IMR-90 (cell line): ENCODE measurements at regions not wholly inside any gene's neighbourhood (a gene's known extent, or its start where the extent isn't known, plus 50 kb on each side); places are given as distances from the start of the nearest gene placed in this dataset.

ENCODE experiments used
- ATAC-seq: fragments of 200-7000 bp; cut with Tn5 transposase; 2 replicates; pipeline ENCODE4 v1.9.1; 2020; ENCODE audit warnings: low read depth, mild to moderate bottlenecking, moderate library complexity
- BruUV-seq: library from RNA; stranded (reverse); fragments of 400-500 nt; replicated peaks from 2 replicates; lab custom pipeline; 2021; lab: Mats Ljungman, UMichigan
- CTCF ChIA-PET: fragments of 300-600 bp; formaldehyde crosslinking; extraction: SDS; loops from one replicate; lab custom pipeline; 2021; ENCODE audit warnings: antibody characterized with exemption; lab: Yijun Ruan, JAX
- POLR2A ChIA-PET: fragments of 300-600 bp; sonication (Branson Sonifier 250); formaldehyde crosslinking; loops from one replicate; lab custom pipeline; 2022; ENCODE audit warnings: antibody characterized with exemption; ENCODE audit not compliant: unreplicated experiment; lab: Charles Lee
- DNase-seq: peaks from one replicate; pipeline ENCODE4 v3.0.0; 2013
- H2AFZ ChIP-seq: replicated peaks from 2 replicates; pipeline ENCODE3; 2013; ENCODE audit warnings: low read length, mild to moderate bottlenecking; ENCODE audit not compliant: poor library complexity
- H2AK5ac ChIP-seq: 2 replicates; pipeline ENCODE4 v1.6.1; 2013; ENCODE audit warnings: low read depth, low read length, inconsistent platforms
- H2AK9ac ChIP-seq: replicated peaks from 2 replicates; pipeline ENCODE3; 2013; ENCODE audit warnings: mild to moderate bottlenecking, low read depth, low read length, moderate library complexity; ENCODE audit not compliant: poor library complexity
- H2BK120ac ChIP-seq: 2 replicates; pipeline ENCODE4 v1.6.1; 2013; ENCODE audit warnings: low read depth, low read length, inconsistent platforms
- H2BK15ac ChIP-seq: 3 replicates; pipeline ENCODE4 v1.6.1; 2013; ENCODE audit warnings: low read depth, low read length, inconsistent platforms
- H2BK20ac ChIP-seq: 2 replicates; pipeline ENCODE4 v1.6.1; 2013; ENCODE audit warnings: low read depth, mild to moderate bottlenecking, inconsistent platforms, low read length, moderate library complexity
- H2BK5ac ChIP-seq: 2 replicates; pipeline ENCODE4 v1.6.1; 2013; ENCODE audit warnings: mild to moderate bottlenecking, low read depth, low read length, inconsistent platforms; ENCODE audit not compliant: poor library complexity, severe bottlenecking
- H3K14ac ChIP-seq: replicated peaks from 2 replicates; pipeline ENCODE4 v1.6.1; 2013; ENCODE audit warnings: low read depth, low read length, inconsistent platforms
- H3K18ac ChIP-seq: 2 replicates; pipeline ENCODE4 v1.6.1; 2013; ENCODE audit warnings: low read depth, low read length, control low read depth
- H3K23ac ChIP-seq: 2 replicates; pipeline ENCODE4 v1.6.1; 2013; ENCODE audit warnings: low read depth, low read length, inconsistent platforms
- H3K27ac ChIP-seq: 2 replicates; pipeline ENCODE4 v1.5.1; 2013; ENCODE audit warnings: mild to moderate bottlenecking, control low read depth, low read length; ENCODE audit not compliant: insufficient read depth
- H3K27me3 ChIP-seq: 2 replicates; pipeline ENCODE4 v1.6.1; 2013; ENCODE audit warnings: low read length; ENCODE audit not compliant: control insufficient read depth, insufficient read depth
- H3K36me3 ChIP-seq: 2 replicates; pipeline ENCODE4 v1.6.1; 2013; ENCODE audit warnings: low read length, mixed read lengths; ENCODE audit not compliant: control insufficient read depth, insufficient read depth
- H3K4ac ChIP-seq: 2 replicates; pipeline ENCODE4 v1.6.1; 2013; ENCODE audit warnings: low read depth, low read length, inconsistent platforms
- H3K4me1 ChIP-seq: 2 replicates; pipeline ENCODE4 v1.6.1; 2013; ENCODE audit warnings: low read length, mixed read lengths; ENCODE audit not compliant: control insufficient read depth, insufficient read depth
- H3K4me2 ChIP-seq: 2 replicates; pipeline ENCODE4 v1.6.1; 2013; ENCODE audit warnings: low read depth, mild to moderate bottlenecking, control low read depth, low read length, moderate library complexity
- H3K4me3 ChIP-seq: 2 replicates; pipeline ENCODE4 v1.5.1; 2013; ENCODE audit warnings: low read depth, mild to moderate bottlenecking, control low read depth, low read length, moderate library complexity; ENCODE audit not compliant: insufficient read depth
- H3K56ac ChIP-seq: 2 replicates; pipeline ENCODE4 v1.6.1; 2013; ENCODE audit warnings: low read length, inconsistent platforms; ENCODE audit not compliant: insufficient read depth; ENCODE audit errors: extremely low read depth
- H3K79me1 ChIP-seq, 2 experiments: 2 replicates each; pipeline ENCODE4 v1.6.1; 2013; ENCODE audit warnings: low read length in 2 of 2, inconsistent platforms in 1 of 2, low read depth in 1 of 2
- H3K9ac ChIP-seq: 2 replicates; pipeline ENCODE4 v1.6.1; 2013; ENCODE audit warnings: low read depth, low read length, control low read depth
- H3K9me1 ChIP-seq: 2 replicates; pipeline ENCODE4 v1.6.1; 2013; ENCODE audit warnings: low read length, inconsistent platforms; ENCODE audit not compliant: insufficient read depth
- H3K9me3 ChIP-seq: 2 replicates; pipeline ENCODE4 v1.6.1; 2013; ENCODE audit warnings: low read length; ENCODE audit not compliant: control insufficient read depth, insufficient read depth
- H4K20me1 ChIP-seq: 2 replicates; pipeline ENCODE4 v1.6.1; 2013; ENCODE audit warnings: low read length, inconsistent platforms; ENCODE audit not compliant: insufficient read depth
- H4K5ac ChIP-seq: 2 replicates; pipeline ENCODE4 v1.6.1; 2013; ENCODE audit warnings: mild to moderate bottlenecking, low read depth, low read length, control low read depth
- H4K8ac ChIP-seq, 2 experiments: 2 replicates each; pipeline ENCODE4 v1.6.1; 2013; ENCODE audit warnings: low read depth in 2 of 2, low read length in 2 of 2, control low read depth in 1 of 2, inconsistent platforms in 1 of 2
- H4K91ac ChIP-seq: 2 replicates; pipeline ENCODE4 v1.6.1; 2013; ENCODE audit warnings: low read depth, low read length, inconsistent platforms; ENCODE audit not compliant: insufficient read depth
- MAFK ChIP-seq: IDR thresholded peaks from 2 replicates; pipeline ENCODE4 v1.6.1; 2012; ENCODE audit warnings: low read depth, low read length, improper control_type of control experiment
- NFE2L2 ChIP-seq: fragments of 150-350 bp; IDR thresholded peaks from 2 replicates; pipeline ENCODE4 v1.6.1; 2016; ENCODE audit warnings: low read depth, mild to moderate bottlenecking, low read length
- POLR2A ChIP-seq: IDR thresholded peaks from 2 replicates; pipeline ENCODE4 v1.6.1; 2012; ENCODE audit warnings: mild to moderate bottlenecking, low read depth, low read length
- RAD21 ChIP-seq: IDR thresholded peaks from 2 replicates; pipeline ENCODE4 v1.6.1; 2012; ENCODE audit warnings: low read length, improper control_type of control experiment
- RCOR1 ChIP-seq: IDR thresholded peaks from 2 replicates; pipeline ENCODE4 v1.6.1; 2012; ENCODE audit warnings: mild to moderate bottlenecking, low read length, improper control_type of control experiment; ENCODE audit not compliant: insufficient replicate concordance
- SMC3 ChIP-seq: fragments of 150-350 bp; IDR thresholded peaks from 2 replicates; pipeline ENCODE4 v1.6.1; 2016; ENCODE audit warnings: low read depth, mild to moderate bottlenecking, antibody characterized with exemption, low read length, moderate library complexity
- WGBS, 2 experiments: methylation state at CpG; one replicate each; pipeline versions ENCODE4 v1.1.5 to v1.1.7; 2013; ENCODE audit warnings: missing lambda C conversion rate in 2 of 2; ENCODE audit not compliant: insufficient read length in 1 of 2; ENCODE audit errors: extremely low coverage in 2 of 2; 5-methylcytosine and 5-hydroxymethylcytosine counted together
- dilution Hi-C: fragments of 300-500 bp; cut with HindIII; formaldehyde crosslinking; loops from one replicate; pipeline ENCODE4 v1.14.3; 2018; ENCODE audit warnings: low sequenced_read_pairs; ENCODE audit not compliant: unreplicated experiment
- in situ Hi-C: fragments of 300-500 bp; cut with MboI; formaldehyde crosslinking; loops from 3 replicates; pipeline ENCODE4 v1.14.3; 2019; ENCODE audit warnings: low sequenced_read_pairs, inconsistent platforms, mixed read lengths
- intact Hi-C: fragments of 100-400 bp; cut with micrococcal nuclease; formaldehyde crosslinking; loops from 2 replicates; pipeline ENCODE4 v1.10.0; 2022
- TF ChIP-seq, protein P1 (sequence below): fragments of 150-350 bp; IDR thresholded peaks from 2 replicates; pipeline ENCODE4 v1.6.1; 2017; ENCODE audit warnings: mild to moderate bottlenecking, antibody characterized with exemption, low read length, low read depth
- TF ChIP-seq, protein P2 (sequence below): conservative IDR thresholded peaks from 2 replicates; pipeline ENCODE4 v1.5.1; 2012; ENCODE audit warnings: mild to moderate bottlenecking, low read depth, low read length, improper control_type of control experiment

DNA sequence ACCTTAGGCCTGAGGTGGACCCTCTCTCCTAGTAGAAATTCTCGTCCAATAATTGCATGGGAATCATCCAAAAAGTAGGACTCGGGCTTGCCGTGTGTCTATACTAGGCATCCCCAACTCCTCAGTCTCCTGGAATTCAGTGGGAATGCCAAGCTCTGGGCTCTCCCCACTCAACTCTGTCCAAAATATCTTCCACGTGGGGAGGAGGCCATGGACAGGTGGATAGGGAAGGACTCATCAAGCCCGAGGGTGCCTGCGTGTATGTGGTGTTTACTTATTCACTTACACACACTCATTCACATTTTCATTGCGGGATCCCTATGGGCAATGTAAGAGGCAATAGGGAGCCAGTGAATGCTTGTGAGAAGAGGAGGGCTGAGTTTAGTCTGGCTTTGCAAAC is 383.3 kb downstream of the MN1 start (continued):
- TF ChIP-seq, protein P1, sequence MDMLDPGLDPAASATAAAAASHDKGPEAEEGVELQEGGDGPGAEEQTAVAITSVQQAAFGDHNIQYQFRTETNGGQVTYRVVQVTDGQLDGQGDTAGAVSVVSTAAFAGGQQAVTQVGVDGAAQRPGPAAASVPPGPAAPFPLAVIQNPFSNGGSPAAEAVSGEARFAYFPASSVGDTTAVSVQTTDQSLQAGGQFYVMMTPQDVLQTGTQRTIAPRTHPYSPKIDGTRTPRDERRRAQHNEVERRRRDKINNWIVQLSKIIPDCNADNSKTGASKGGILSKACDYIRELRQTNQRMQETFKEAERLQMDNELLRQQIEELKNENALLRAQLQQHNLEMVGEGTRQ: no peak
- TF ChIP-seq RAD21 (no peak), MAFK (no peak)

DNA sequence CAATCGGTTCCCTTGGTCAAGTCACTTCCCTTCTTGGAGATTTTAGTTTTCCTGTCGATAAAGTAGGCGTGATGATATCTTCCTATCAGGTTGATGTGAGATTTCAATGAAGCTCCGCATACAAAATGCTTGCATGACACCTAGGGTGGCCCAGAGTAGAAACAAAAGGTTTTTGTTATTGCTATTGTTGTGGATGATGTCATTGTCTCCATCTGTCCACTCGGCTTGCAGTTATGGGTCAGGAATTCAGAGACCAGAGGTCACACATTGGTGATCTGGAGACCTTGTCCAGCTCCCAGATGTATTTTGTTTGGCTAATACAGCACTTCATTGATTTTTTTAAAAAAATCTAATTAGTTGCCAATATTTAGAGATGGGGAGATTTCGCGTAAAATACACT is 382.1 kb downstream of the MN1 start:
- peak; percentile 21 for DNase-seq
- WGBS, 2 experiments: no CpG with 5 or more reads among the region's 7 CpGs

More for the DNA sequence above, 382.1 kb downstream of the MN1 start:
- ATAC-seq: no peak
- no peak overlapping the region for H3K56ac ChIP-seq
- no peak overlapping the region; the same call in 1 of the 2 replicates for H2AK5ac ChIP-seq
- in situ Hi-C loops (loop anchor here (10.0 kb wide), 1 partner anchor 585 kb away; no protein-coding TSS in a partner anchor), intact Hi-C loops (no loop called here), dilution Hi-C loops (no loop called here)
- no peak overlapping the region for H2BK5ac ChIP-seq
- H3K4me3 ChIP-seq: no peak overlapping the region
- H4K5ac ChIP-seq: no peak overlapping the region
- CTCF ChIA-PET: interaction anchor here (0.7 kb wide), 1 partner anchor 151 kb away, joined by 3 read pairs; no protein-coding TSS in a partner anchor
- no peak overlapping the region for H2AFZ ChIP-seq
- no peak overlapping the region; the same call in 1 of the 2 replicates for H4K91ac ChIP-seq
- BruUV-seq: no TSS peak
- peaks cover 19% of the 10 kb centered on the region for H3K27me3 ChIP-seq
- H3K14ac ChIP-seq: no peak overlapping the region
- H3K9me3 ChIP-seq: peaks cover 2% of the 10 kb centered on the region; the same call in 1 of the 2 replicates
- no peak overlapping the region for H3K27ac ChIP-seq
- H3K9me1 ChIP-seq: peaks cover 8% of the 10 kb centered on the region; the same call in 1 of the 2 replicates
- H3K9ac ChIP-seq: no peak overlapping the region
- POLR2A ChIA-PET: no interaction called here
- 0 out of 3 replicates have a peak overlapping the region, but pooled peaks have one; percentile 5 for H2BK15ac ChIP-seq
- H4K8ac ChIP-seq: no peak overlapping the region
- H2AK9ac ChIP-seq: no peak overlapping the region
- H2BK20ac ChIP-seq: peak overlapping the region; percentile 46; the same call in 1 of the 2 replicates
- H3K4me2 ChIP-seq: no peak overlapping the region
- TF ChIP-seq RCOR1: no peak
- TF ChIP-seq, protein P2, sequence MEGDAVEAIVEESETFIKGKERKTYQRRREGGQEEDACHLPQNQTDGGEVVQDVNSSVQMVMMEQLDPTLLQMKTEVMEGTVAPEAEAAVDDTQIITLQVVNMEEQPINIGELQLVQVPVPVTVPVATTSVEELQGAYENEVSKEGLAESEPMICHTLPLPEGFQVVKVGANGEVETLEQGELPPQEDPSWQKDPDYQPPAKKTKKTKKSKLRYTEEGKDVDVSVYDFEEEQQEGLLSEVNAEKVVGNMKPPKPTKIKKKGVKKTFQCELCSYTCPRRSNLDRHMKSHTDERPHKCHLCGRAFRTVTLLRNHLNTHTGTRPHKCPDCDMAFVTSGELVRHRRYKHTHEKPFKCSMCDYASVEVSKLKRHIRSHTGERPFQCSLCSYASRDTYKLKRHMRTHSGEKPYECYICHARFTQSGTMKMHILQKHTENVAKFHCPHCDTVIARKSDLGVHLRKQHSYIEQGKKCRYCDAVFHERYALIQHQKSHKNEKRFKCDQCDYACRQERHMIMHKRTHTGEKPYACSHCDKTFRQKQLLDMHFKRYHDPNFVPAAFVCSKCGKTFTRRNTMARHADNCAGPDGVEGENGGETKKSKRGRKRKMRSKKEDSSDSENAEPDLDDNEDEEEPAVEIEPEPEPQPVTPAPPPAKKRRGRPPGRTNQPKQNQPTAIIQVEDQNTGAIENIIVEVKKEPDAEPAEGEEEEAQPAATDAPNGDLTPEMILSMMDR: no peak
- no peak for TF ChIP-seq SMC3
- no peak for TF ChIP-seq NFE2L2
- no peak for TF ChIP-seq POLR2A
- no peak overlapping the region for H3K18ac ChIP-seq
- H4K20me1 ChIP-seq: no peaks in the 10 kb centered on the region
- H3K79me1 ChIP-seq: no peaks in the 10 kb centered on the region
- peaks cover 18% of the 10 kb centered on the region for H3K4me1 ChIP-seq
- H3K4ac ChIP-seq: peak overlapping the region; percentile 21; the same call in 1 of the 2 replicates
- no peak overlapping the region for H3K23ac ChIP-seq
- H2BK120ac ChIP-seq: peak overlapping the region; percentile 49; the same call in 1 of the 2 replicates
- H3K36me3 ChIP-seq: no peaks in the 10 kb centered on the region
